CD1c-positive myeloid dendritic cell (primary cell): ENCODE measurements at regions not wholly inside any gene's neighbourhood (a gene's known extent, or its start where the extent isn't known, plus 50 kb on each side); places are given as distances from the start of the nearest gene placed in this dataset.
A peak's percentile ranks its signal among the peaks of the same experiment; 100 is the strongest.

Experiments used
- DNase-seq: peaks from one replicate; pipeline ENCODE4 v3.0.0-alpha.2; 2016; ENCODE audit errors: extremely low spot score

- peak; percentile 35 for DNase-seq
Observed at GRCh38 chr12:93134175-93134890, 205.2 kb upstream of the EEA1 start.

- DNase-seq, result peak; percentile 47
Observed at GRCh38 chr12:93134893-93135285, 205.8 kb upstream of the EEA1 start.

- no peak for DNase-seq
Observed at GRCh38 chr12:93135286-93136239, 206.5 kb upstream of the EEA1 start.

GRCh38 chr12:93136253-93137055, 207.4 kb upstream of the EEA1 start:
- DNase-seq, result peak; percentile 24

- peak; percentile 49 for DNase-seq
Observed at GRCh38 chr12:93137656-93138612, 208.8 kb upstream of the EEA1 start.

GRCh38 chr12:93139028-93139665, 210.1 kb upstream of the EEA1 start:
- peak; percentile 72 for DNase-seq

- DNase-seq, result no peak
Observed at GRCh38 chr12:93140325-93140724, 211.2 kb upstream of the EEA1 start.

- DNase-seq, result no peak
Observed at GRCh38 chr12:93140801-93141200, 211.7 kb upstream of the EEA1 start.

- no peak for DNase-seq
Observed at GRCh38 chr12:93142881-93143280, 213.8 kb upstream of the EEA1 start.

GRCh38 chr12:93144109-93144508, 215.0 kb upstream of the EEA1 start:
- DNase-seq, result no peak

GRCh38 chr12:93145086-93145485, 216.0 kb upstream of the EEA1 start:
- DNase-seq, result no peak

GRCh38 chr12:93146263-93146939, 217.3 kb upstream of the EEA1 start:
- no peak for DNase-seq

GRCh38 chr12:93146970-93147369, 217.9 kb upstream of the EEA1 start:
- DNase-seq, result no peak

GRCh38 chr12:93148412-93148811, 219.3 kb upstream of the EEA1 start:
- DNase-seq, result no peak

- no peak for DNase-seq
Observed at GRCh38 chr12:93149229-93149628, 220.1 kb upstream of the EEA1 start.

GRCh38 chr12:93151079-93151762, 222.1 kb upstream of the EEA1 start:
- DNase-seq, result no peak

- no peak for DNase-seq
Observed at GRCh38 chr12:93152617-93153016, 223.5 kb upstream of the EEA1 start.

GRCh38 chr12:93153321-93153720, 224.2 kb upstream of the EEA1 start:
- no peak for DNase-seq

- DNase-seq, result no peak
Observed at GRCh38 chr12:93154096-93154728, 223.5 kb upstream of the NUDT4 start.
